HepG2 (cell line): ENCODE measurements at regions not wholly inside any gene's neighbourhood (a gene's known extent, or its start where the extent isn't known, plus 50 kb on each side); places are given as distances from the start of the nearest gene placed in this dataset.

Experiments used
- ATAC-seq: fragments of 200-7000 bp; cut with Tn5 transposase; 3 replicates; pipeline ENCODE4 v1.9.1; 2020; ENCODE audit warnings: mild to moderate bottlenecking, moderate library complexity
- BruUV-seq: library from RNA; stranded (reverse); fragments of 400-500 nt; replicated peaks from 2 replicates; lab custom pipeline; 2021; lab: Mats Ljungman, UMichigan
- CTCF ChIA-PET: fragments of 300-600 bp; formaldehyde crosslinking; extraction: SDS; loops from one replicate; lab custom pipeline; 2021; ENCODE audit warnings: low total read pairs, inconsistent platforms, low intra/inter-chr PET ratio; lab: Yijun Ruan, JAX
- POLR2A ChIA-PET: fragments of 350-600 bp; sonication (Branson Sonifier 250); formaldehyde crosslinking; loops from one replicate; lab custom pipeline; 2020; ENCODE audit warnings: antibody characterized with exemption, inconsistent platforms; lab: Yijun Ruan, JAX
- DNase-seq: peaks from one replicate; pipeline ENCODE4 v3.0.0-alpha.2; 2015; ENCODE audit warnings: low spot score
- FAIRE-seq: peaks from 3 replicates; lab custom pipeline; 2011; peaks lifted over from hg19 to GRCh38; lab: Jason Lieb, UNC
- H2AFZ ChIP-seq: one replicate; pipeline ENCODE4 v1.6.1; 2011; ENCODE audit warnings: low read length, inconsistent platforms
- H3K27ac ChIP-seq: fragments of 300-600 bp; 3 replicates; pipeline ENCODE4 v1.8.0; 2011; ENCODE audit warnings: mixed run types, mild to moderate bottlenecking, mixed read lengths, low read length, inconsistent platforms; ENCODE audit not compliant: insufficient read depth; ENCODE audit errors: extremely low read length
- H3K27me3 ChIP-seq, 2 experiments: fragments of 200-600 bp in 1 of 2; 2 replicates in 1 of 2; 3 replicates in 1 of 2; pipeline versions ENCODE4 v1.6.0 to v1.8.0; 2011; ENCODE audit warnings: low read length in 2 of 2, mild to moderate bottlenecking in 2 of 2, moderate library complexity in 2 of 2, inconsistent platforms in 1 of 2; ENCODE audit not compliant: insufficient read depth in 2 of 2, control insufficient read depth in 1 of 2
- H3K36me3 ChIP-seq, 2 experiments: fragments of 200-600 bp in 1 of 2; replicated peaks in 1 of 2; 2 replicates in 1 of 2; 3 replicates in 1 of 2; pipeline versions ENCODE4 v1.5.1 to v1.8.0; 2011; ENCODE audit warnings: low read length in 2 of 2, inconsistent platforms in 1 of 2; ENCODE audit not compliant: insufficient read depth in 2 of 2, control insufficient read depth in 1 of 2
- H3K4me1 ChIP-seq: 2 replicates; pipeline ENCODE4 v1.5.1; 2012; ENCODE audit warnings: low read length, inconsistent platforms; ENCODE audit not compliant: insufficient read depth
- H3K4me2 ChIP-seq: 2 replicates; pipeline ENCODE4 v1.6.0; 2011; ENCODE audit warnings: low read depth, low read length, inconsistent platforms
- H3K4me3 ChIP-seq, 3 experiments: fragments of 200-600 bp in 1 of 3; sonication (generic), shearing (Covaris generic) in 1 of 3; replicated peaks in 1 of 3; 2 replicates each; pipeline ENCODE4 v1.5.1; 2011 to 2016; ENCODE audit warnings: low read length in 3 of 3, inconsistent platforms in 2 of 3, low read depth in 2 of 3, mild to moderate bottlenecking in 2 of 3, control low read depth in 1 of 3, mixed read lengths in 1 of 3; ENCODE audit not compliant: insufficient read depth in 1 of 3
- H3K79me2 ChIP-seq: one replicate; pipeline ENCODE4 v1.6.1; 2011; ENCODE audit warnings: low read length, inconsistent platforms; ENCODE audit not compliant: insufficient read depth
- H3K9ac ChIP-seq: 2 replicates; pipeline ENCODE4 v1.6.0; 2011; ENCODE audit warnings: mild to moderate bottlenecking, low read depth, low read length, inconsistent platforms; ENCODE audit not compliant: insufficient read depth
- H3K9me3 ChIP-seq: 2 replicates; pipeline ENCODE4 v1.5.1; 2012; ENCODE audit warnings: mild to moderate bottlenecking, low read length
- H4K20me1 ChIP-seq: 2 replicates; pipeline ENCODE4 v1.6.0; 2011; ENCODE audit warnings: inconsistent platforms, mild to moderate bottlenecking, low read length, moderate library complexity; ENCODE audit not compliant: insufficient read depth
- DPF2 ChIP-seq: sonication (generic); formaldehyde crosslinking; IDR thresholded peaks from 2 replicates; pipeline ENCODE4 v1.4.0; 2020; ENCODE audit warnings: mild to moderate bottlenecking, low read depth, missing genetic modification reagents, borderline replicate concordance
- GTF2F1 ChIP-seq: fragments of 150-350 bp; IDR thresholded peaks from 2 replicates; pipeline ENCODE4 v1.6.1; 2014; ENCODE audit warnings: low read length
- HNF4G ChIP-seq, 2 experiments: sonication (generic) in 1 of 2; formaldehyde crosslinking in 1 of 2; IDR thresholded peaks; 2 replicates each; pipeline versions ENCODE4 v1.4.0 to v1.6.1; 2011 to 2020; ENCODE audit warnings: borderline replicate concordance in 2 of 2, low read depth in 2 of 2, mild to moderate bottlenecking in 2 of 2, low read length in 1 of 2, missing genetic modification reagents in 1 of 2, moderate library complexity in 1 of 2
- NBN ChIP-seq: fragments of 450-650 bp; conservative IDR thresholded peaks from 2 replicates; pipeline ENCODE4 v1.6.1; 2017
- NR2C2 ChIP-seq: sonication (generic); formaldehyde crosslinking; IDR thresholded peaks from 2 replicates; pipeline ENCODE4 v1.4.0; 2020; ENCODE audit warnings: missing genetic modification reagents, mild to moderate bottlenecking, moderate library complexity, borderline replicate concordance
- NR2F6 ChIP-seq, 2 experiments: IDR thresholded peaks; 2 replicates each; pipeline ENCODE4 v1.6.1; 2016; ENCODE audit warnings: antibody characterized with exemption in 1 of 2, mild to moderate bottlenecking in 1 of 2
- SIX1 ChIP-seq: sonication (generic); formaldehyde crosslinking; IDR thresholded peaks from 2 replicates; pipeline ENCODE4 v1.4.0; 2020; ENCODE audit warnings: missing genetic modification reagents, borderline replicate concordance
- SMARCC2 ChIP-seq: fragments of 450-650 bp; IDR thresholded peaks from 2 replicates; pipeline ENCODE4 v1.6.1; 2017; ENCODE audit warnings: antibody characterized with exemption, mild to moderate bottlenecking
- ZBTB7A ChIP-seq: sonication (generic); formaldehyde crosslinking; IDR thresholded peaks from 2 replicates; pipeline ENCODE4 v1.8.0; 2022; ENCODE audit warnings: mild to moderate bottlenecking, missing genetic modification reagents
- ZFP41 ChIP-seq: sonication (generic); formaldehyde crosslinking; IDR thresholded peaks from 2 replicates; pipeline ENCODE4 v1.4.0; 2020; ENCODE audit warnings: mild to moderate bottlenecking, missing genetic modification reagents, borderline replicate concordance
- ZKSCAN8 ChIP-seq: IDR thresholded peaks from 2 replicates; pipeline ENCODE4 v1.6.1; 2016; ENCODE audit warnings: borderline replicate concordance, missing genetic modification reagents, missing compliant biosample characterization
- ZNF232 ChIP-seq: sonication (generic); formaldehyde crosslinking; IDR thresholded peaks from 2 replicates; pipeline ENCODE4 v1.4.0; 2020; ENCODE audit warnings: missing genetic modification reagents, borderline replicate concordance
- ZNF510 ChIP-seq: sonication (generic); formaldehyde crosslinking; IDR thresholded peaks from 2 replicates; pipeline ENCODE4 v1.4.0; 2020; ENCODE audit warnings: low read depth, mild to moderate bottlenecking, missing genetic modification reagents
- ZNF790 ChIP-seq: sonication (generic); formaldehyde crosslinking; IDR thresholded peaks from 2 replicates; pipeline ENCODE4 v1.8.0; 2022; ENCODE audit warnings: missing genetic modification reagents, mild to moderate bottlenecking, borderline replicate concordance
- ZNF883 ChIP-seq: sonication (generic); formaldehyde crosslinking; IDR thresholded peaks from 2 replicates; pipeline ENCODE4 v1.5.1; 2020; ENCODE audit warnings: mild to moderate bottlenecking, missing genetic modification reagents; ENCODE audit errors: not compliant biosample characterization
- ZSCAN29 ChIP-seq: sonication (generic); formaldehyde crosslinking; conservative IDR thresholded peaks from 2 replicates; pipeline ENCODE4 v1.4.0; 2020; ENCODE audit warnings: mild to moderate bottlenecking, missing genetic modification reagents
- WGBS: methylation state at CpG from one replicate; pipeline ENCODE4 v1.1.6; 2017; ENCODE audit warnings: low lambda C conversion rate; 5-methylcytosine and 5-hydroxymethylcytosine counted together
- in situ Hi-C: cut with HindIII; loops from 2 replicates; pipeline ENCODE4 v1.10.0; 2017; ENCODE audit warnings: low pct_unique_long_range_greater_than_20kb; ENCODE audit not compliant: extremely low pct_ligation_motif_present
- intact Hi-C: fragments of 100-400 bp; cut with micrococcal nuclease; formaldehyde crosslinking; loops from one replicate; pipeline ENCODE4 v1.10.0; 2022; ENCODE audit not compliant: unreplicated experiment
- TF ChIP-seq, protein P1 (sequence below): sonication (generic); formaldehyde crosslinking; IDR thresholded peaks from 2 replicates; pipeline ENCODE4 v1.5.1; 2020; ENCODE audit warnings: mild to moderate bottlenecking, missing genetic modification reagents, moderate library complexity
- TF ChIP-seq, protein P2 (sequence below): IDR thresholded peaks from 2 replicates; pipeline ENCODE4 v1.6.1; 2016; ENCODE audit warnings: low read depth

DNA sequence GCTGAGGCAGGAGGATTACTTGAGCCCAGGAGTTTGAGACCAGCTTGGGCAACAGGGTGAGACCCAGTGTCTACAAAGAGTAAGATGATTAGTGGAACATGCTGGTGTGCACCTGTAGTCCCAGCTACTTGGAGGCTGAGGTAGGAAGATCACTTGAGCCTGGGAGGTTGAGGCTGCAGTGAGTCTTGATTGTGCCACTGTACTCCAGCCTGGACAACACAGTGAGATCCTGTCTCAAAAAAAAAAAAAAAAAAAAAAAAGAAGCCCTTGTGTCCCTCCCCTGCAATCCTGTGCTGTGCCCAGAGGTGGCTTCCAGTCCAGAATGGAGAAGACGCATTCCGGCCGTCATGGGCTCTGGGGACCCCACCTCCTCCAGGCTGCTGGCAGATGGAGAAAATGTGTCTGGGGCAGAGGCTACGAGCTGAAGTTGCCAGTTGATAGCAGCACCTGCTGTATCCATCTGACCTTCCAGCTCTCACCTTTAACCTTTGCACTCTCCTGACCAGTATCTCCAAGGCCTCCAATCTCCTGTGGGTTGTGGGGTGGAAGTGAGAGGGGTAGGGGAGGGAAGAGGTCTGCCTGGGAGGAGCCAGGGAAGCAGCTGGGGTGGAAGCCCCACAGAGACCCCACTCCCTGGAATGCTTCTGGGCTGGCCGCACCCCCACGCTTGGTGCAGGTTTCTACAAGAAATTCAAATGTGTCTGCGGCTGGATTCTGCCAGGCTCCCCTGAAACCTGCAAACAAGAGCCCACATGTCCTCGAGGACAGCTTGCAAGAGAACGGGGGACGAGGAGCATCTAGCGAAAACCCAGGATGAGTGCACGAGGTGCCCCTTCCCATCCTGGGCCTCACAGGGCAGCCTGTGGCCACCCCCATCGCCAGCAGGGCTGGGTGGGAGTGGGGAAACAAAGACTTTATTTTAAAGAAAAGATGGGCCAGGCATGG, 148.3 kb upstream of the IER5L start:
- Histone ChIP-seq H2AFZ (no peak overlapping the region), H3K9ac (no peak overlapping the region), H3K9me3 (peaks cover 7% of the 10 kb centered on the region), H3K79me2 (no peaks in the 10 kb centered on the region), H3K4me2 (no peak overlapping the region), H3K27ac (no peak overlapping the region), H4K20me1 (no peaks in the 10 kb centered on the region), H3K4me1 (peaks cover 75% of the 10 kb centered on the region), H3K27me3 (0 out of 5 replicates have a peak, but pooled peaks cover 0 to 4% of the 10 kb centered on the region in 2 experiments), H3K36me3 (no peaks in the 10 kb centered on the region), H3K4me3 (no peak overlapping the region)
- POLR2A ChIA-PET = interaction anchor here (1.2 to 4.2 kb wide), 2 partner anchors 8 to 17 kb away, joined by 4 to 31 read pairs; no protein-coding TSS in a partner anchor
- DNase-seq (no peak), FAIRE-seq (no peak), ATAC-seq (no peak)
- in situ Hi-C loops (no loop called here), intact Hi-C loops (no loop called here)
- CTCF ChIA-PET = no interaction called here
- no TSS peak for BruUV-seq
- 72% methylated on average over 10 of the region's 13 CpGs for WGBS
- peak; percentile 19; the same call in 1 of the 2 replicates for TF ChIP-seq HNF4G (IDR thresholded peaks at IDR 0.05; ENCODE audit: borderline replicate concordance, low read depth, low read length)
- no peak for TF ChIP-seq HNF4G (CRISPR knock-in tag; IDR thresholded peaks at IDR 0.05; ENCODE audit: borderline replicate concordance, low read depth)
- TF ChIP-seq ZNF510 (CRISPR knock-in tag) = no peak
- no peak for TF ChIP-seq SIX1 (CRISPR knock-in tag)
- TF ChIP-seq SMARCC2 = no peak
- peak; percentile 63; the same call in 1 of the 2 replicates for TF ChIP-seq NR2C2
- TF ChIP-seq, protein P1, sequence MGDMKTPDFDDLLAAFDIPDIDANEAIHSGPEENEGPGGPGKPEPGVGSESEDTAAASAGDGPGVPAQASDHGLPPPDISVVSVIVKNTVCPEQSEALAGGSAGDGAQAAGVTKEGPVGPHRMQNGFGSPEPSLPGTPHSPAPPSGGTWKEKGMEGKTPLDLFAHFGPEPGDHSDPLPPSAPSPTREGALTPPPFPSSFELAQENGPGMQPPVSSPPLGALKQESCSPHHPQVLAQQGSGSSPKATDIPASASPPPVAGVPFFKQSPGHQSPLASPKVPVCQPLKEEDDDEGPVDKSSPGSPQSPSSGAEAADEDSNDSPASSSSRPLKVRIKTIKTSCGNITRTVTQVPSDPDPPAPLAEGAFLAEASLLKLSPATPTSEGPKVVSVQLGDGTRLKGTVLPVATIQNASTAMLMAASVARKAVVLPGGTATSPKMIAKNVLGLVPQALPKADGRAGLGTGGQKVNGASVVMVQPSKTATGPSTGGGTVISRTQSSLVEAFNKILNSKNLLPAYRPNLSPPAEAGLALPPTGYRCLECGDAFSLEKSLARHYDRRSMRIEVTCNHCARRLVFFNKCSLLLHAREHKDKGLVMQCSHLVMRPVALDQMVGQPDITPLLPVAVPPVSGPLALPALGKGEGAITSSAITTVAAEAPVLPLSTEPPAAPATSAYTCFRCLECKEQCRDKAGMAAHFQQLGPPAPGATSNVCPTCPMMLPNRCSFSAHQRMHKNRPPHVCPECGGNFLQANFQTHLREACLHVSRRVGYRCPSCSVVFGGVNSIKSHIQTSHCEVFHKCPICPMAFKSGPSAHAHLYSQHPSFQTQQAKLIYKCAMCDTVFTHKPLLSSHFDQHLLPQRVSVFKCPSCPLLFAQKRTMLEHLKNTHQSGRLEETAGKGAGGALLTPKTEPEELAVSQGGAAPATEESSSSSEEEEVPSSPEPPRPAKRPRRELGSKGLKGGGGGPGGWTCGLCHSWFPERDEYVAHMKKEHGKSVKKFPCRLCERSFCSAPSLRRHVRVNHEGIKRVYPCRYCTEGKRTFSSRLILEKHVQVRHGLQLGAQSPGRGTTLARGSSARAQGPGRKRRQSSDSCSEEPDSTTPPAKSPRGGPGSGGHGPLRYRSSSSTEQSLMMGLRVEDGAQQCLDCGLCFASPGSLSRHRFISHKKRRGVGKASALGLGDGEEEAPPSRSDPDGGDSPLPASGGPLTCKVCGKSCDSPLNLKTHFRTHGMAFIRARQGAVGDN (CRISPR knock-in tag) = peak; percentile 26; the same call in 1 of the 2 replicates
- TF ChIP-seq ZSCAN29 = no peak
- TF ChIP-seq, protein P2, sequence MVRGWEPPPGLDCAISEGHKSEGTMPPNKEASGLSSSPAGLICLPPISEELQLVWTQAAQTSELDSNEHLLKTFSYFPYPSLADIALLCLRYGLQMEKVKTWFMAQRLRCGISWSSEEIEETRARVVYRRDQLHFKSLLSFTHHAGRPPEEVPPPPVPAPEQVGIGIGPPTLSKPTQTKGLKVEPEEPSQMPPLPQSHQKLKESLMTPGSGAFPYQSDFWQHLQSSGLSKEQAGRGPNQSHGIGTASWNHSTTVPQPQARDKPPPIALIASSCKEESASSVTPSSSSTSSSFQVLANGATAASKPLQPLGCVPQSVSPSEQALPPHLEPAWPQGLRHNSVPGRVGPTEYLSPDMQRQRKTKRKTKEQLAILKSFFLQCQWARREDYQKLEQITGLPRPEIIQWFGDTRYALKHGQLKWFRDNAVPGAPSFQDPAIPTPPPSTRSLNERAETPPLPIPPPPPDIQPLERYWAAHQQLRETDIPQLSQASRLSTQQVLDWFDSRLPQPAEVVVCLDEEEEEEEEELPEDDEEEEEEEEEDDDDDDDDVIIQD (CRISPR knock-in tag) = no peak
- TF ChIP-seq NBN = no peak
- TF ChIP-seq ZNF232 (CRISPR knock-in tag) = no peak
- no peak for TF ChIP-seq GTF2F1
- TF ChIP-seq ZNF790 = no peak
- no peak for TF ChIP-seq DPF2 (CRISPR knock-in tag)
- peak; percentile 60; the same call in 1 of the 2 replicates for TF ChIP-seq NR2F6 (IDR thresholded peaks at IDR 0.05)
- TF ChIP-seq NR2F6 (CRISPR knock-in tag; IDR thresholded peaks at IDR 0.05) = peak; percentile 40; the same call in 1 of the 2 replicates
- TF ChIP-seq ZFP41 (CRISPR knock-in tag) = no peak
- no peak for TF ChIP-seq ZKSCAN8
- TF ChIP-seq ZBTB7A = 0 out of 2 replicates have a peak, but pooled peaks have one; percentile 20
- no peak for TF ChIP-seq ZNF883 (CRISPR knock-in tag)
